ENCODE measurements at regions not wholly inside any gene's neighbourhood (a gene's known extent, or its start where the extent isn't known, plus 50 kb on each side); places are given as distances from the start of the nearest gene placed in this dataset.
"Not testable (repeated sequence)": the region's sequence is repeated elsewhere in the genome, so short reads cannot be mapped to it uniquely, and the experiment has no call there.

DNA sequence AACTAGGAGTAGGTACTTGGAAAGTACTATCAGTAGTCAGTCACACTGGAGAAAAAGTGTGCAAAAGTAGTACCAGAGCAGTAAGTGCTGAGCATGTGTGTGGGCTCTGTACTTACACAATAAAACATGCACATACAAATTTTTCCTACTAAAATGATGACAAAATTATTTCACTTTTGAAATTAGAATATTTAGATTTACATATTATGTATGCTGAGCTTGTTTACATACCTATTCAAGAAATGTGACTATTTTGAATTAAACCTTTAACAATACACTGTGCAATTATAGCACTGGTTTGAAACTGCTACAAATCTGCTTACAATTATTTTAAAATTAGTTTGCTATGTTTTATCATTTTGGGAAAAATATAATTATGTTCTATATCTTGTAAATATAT lies 2781.6 kb upstream of the PCDH20 start:
- DNase-seq (ENCODE audit: low read depth) = no peak

- DNase-seq (ENCODE audit: low read depth) = no peak
These were observed 2771.0 kb upstream of the PCDH20 start for GRCh38 chr13:64186503-64187250.

- no peak for DNase-seq (ENCODE audit: low read depth)
These were observed 2770.4 kb upstream of the PCDH20 start for GRCh38 chr13:64186071-64186470.

GRCh38 chr13:64180756-64181155 lies 2765.1 kb upstream of the PCDH20 start:
- DNase-seq (ENCODE audit: low read depth) = no peak

- DNase-seq (ENCODE audit: low read depth) = no peak
These were observed 2750.2 kb upstream of the PCDH20 start for GRCh38 chr13:64165826-64166225.

DNA sequence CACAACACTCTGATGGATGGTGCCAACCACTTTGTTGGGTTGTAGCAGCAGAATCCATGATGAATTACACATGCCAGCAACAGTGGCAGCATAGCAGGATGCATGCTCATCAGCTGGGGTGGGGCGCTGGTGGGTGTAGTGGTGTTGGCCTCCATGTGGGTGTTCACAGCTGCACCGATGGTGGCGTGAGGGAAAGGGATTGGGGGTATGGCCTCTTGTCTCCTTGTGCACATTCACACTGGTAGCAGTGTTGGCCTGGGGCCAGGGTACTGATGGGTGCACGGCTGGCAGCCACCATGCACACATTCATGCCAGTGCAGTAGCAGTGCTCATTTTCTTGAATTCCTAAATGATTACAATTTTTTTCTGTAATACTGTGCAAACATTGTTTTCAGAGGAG lies 2748.8 kb upstream of the PCDH20 start:
- DNase-seq (ENCODE audit: low read depth) = no peak

DNA sequence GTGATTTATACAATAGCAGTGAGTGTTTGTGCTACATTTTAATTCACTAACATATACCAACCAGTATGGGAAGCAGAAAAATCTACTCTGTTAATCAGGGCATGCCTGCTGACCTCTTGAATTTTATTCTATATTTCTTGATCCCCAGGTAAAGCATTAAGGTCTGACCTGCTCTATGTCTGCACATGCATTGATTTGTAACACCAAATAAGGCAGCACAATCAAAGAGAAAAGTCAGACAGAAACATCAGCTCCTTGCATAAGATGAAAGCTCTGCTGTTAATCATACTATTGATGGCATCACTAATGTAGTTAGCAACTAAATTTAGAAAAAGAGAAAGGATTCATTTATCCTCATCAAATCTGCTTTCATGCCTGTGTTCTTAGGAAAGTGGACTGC lies 2744.8 kb upstream of the PCDH20 start:
- no peak for DNase-seq (ENCODE audit: low read depth)

GRCh38 chr13:64158908-64159307 lies 2743.3 kb upstream of the PCDH20 start:
- DNase-seq (ENCODE audit: low read depth) = no peak

DNA sequence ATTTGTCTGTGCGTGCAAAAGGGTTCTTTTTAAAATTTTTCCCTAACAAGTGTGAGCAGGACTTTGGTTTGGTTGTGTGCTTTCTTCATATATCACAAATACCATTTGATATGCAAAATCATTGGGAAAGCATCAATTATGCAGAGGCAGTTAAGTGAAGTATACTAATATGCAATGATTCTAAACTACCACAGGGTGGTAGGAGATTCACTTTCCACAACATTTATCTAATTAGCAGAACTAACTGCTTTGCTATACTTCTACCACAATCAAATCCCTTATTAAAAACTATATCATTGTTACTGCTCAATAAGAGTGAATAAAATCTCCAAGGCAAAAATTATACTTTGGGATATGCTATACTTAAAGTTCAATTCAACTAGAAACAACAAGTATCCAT lies 2738.9 kb upstream of the PCDH20 start:
- no peak for DNase-seq (ENCODE audit: low read depth)

DNA sequence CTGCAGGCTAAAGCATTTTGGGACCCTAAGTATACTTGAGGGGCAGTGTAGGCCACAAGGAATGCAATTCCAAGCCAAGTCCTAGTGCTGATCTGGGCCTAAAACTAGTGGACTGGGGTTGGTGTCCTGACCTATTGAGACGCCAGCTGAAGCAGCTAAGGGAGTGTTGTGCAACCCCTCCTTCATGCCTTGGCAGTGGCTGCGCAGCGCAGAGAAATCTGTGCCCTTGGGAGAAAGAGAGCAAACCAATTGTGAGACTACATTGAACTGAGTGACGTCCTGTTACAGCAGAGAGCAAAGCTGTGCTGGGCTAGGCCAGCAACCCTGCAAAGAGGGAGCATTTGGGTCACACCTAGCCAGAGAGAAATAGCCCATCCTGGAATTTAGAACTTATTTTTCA lies 2715.0 kb upstream of the PCDH20 start:
- no peak for DNase-seq (ENCODE audit: low read depth)

DNA sequence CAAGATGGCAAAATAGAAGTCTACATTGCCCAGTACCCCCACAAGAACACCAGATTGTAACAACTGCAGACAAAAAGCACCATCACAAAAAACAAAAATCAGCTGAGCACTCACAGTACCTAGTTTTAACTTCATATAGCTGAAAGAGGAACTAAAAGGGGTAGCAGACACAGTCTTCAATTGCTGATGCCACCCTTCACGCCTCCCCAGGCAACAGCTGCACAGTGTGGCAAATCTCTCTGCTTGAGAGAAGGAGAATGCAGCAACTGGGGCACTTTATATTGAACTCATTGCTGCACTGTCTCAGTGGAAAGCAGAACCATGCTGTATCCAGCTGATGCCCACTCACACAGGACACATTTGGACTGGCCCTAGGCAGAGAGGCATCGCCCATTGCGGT lies 2714.5 kb upstream of the PCDH20 start:
- DNase-seq (ENCODE audit: low read depth) = no peak

GRCh38 chr13:64127856-64128255 lies 2712.2 kb upstream of the PCDH20 start:
- DNase-seq (ENCODE audit: low read depth) = no peak

DNA sequence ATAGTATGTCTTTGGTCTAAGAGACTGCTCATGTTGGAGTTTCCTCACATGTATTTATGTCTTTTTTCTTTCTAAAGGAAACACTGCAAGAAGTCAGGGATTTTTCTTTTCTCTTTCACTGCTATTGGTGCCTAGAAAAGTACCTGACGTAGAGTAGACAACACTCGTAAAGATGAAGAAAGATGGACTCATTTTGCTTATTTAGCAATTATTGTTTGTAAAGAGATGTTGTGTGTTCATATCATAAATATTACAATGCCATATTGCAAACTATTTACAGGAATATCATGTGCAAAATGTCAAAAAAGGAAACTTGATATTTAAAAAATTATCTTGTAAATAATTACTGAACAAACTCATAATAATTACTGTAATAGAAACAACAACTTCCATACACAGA lies 2711.5 kb upstream of the PCDH20 start:
- no peak for DNase-seq (ENCODE audit: low read depth)

DNA sequence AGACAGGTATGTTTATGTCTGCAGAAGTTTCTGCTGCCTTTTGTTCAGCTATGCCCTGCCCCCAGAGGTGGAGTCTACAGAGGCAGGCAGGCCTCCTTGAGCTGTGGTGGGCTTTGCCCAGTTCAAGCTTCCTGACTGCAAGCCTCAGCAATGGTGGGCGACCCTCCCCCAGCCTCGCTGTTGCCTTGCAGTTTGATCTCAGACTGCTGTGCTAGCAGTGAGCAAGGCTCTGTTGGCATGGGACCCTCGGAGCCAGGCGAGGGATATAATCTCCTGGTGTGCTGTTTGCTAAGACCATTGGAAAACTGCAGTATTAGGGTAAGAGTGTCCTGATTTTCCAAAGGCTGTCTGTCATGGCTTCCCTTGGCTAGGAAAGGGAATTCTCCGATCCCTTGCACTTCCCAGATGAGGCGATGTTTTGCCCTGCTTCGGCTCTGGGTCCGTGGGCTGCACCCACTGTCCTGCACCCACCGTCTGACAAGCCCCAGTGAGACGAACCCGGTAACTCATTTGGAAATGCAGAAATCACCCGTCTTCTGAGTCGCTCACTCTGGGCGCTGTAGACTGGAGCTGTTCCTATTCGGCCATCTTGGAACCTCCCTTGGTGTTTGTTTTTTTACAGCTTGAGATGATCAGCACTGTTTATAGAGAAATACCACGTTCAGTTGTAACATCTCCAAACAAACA lies 2705.5 kb upstream of the PCDH20 start:
- not testable (repeated sequence) for DNase-seq (ENCODE audit: low read depth)

DNA sequence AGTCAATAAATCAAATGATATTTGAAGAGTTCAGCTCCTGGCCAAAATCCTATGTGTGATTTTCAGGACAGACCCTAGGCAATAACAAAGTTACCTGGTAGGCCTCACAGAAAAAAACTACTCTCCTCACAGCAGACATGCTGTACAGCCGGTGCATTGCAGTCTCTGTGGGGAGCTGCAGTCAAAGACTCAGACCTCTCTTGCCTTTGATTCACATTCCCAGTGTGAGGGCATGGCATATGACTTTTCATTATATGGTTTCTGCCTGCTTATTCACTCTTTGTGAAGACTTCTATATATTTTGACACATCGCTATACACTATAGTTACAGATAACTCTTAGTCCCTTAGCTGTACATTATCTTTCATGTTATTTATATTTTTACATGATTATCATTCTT lies 2684.3 kb upstream of the PCDH20 start:
- DNase-seq (ENCODE audit: low read depth) = no peak

DNA sequence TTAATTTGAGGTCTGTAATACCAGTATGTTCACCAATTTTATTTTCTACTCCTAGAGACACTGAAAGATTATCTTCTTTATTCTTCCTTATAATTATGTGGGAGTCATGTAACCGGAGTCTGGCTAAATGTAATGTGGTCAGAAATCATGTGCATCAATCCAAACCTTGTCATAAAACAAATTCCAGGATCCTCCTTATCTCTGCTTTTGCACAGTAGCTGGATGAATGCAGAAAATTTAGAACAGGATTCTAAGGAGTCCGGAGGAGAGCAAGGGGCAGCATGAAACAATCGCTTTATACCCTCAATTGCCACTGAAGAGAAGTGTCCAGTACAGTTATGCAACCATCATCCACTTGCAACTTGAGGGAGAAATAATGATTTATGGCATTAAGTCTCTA lies 2674.7 kb upstream of the PCDH20 start:
- no peak for DNase-seq (ENCODE audit: low read depth)

GRCh38 chr13:64088491-64088890 lies 2672.8 kb upstream of the PCDH20 start:
- no peak for DNase-seq (ENCODE audit: low read depth)

DNA sequence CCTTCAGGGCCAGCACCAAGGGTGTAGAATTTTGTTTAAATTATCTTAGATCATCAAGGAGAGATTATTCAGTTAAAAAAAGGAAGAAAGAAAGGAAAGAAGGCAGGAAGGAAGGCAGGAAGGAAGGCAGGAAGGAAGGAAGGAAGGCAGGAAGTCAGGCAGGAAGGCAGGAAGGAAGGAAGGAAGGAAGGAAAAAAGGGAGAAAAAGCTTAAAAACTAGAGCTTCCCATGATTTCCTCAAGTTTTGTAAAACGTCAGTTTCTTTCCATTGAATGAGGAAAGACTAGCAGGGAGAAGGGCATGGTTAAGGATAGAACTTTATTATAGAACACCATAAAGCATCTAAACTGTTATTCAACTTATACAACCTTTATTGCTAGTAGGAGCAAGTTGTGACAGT lies 2672.0 kb upstream of the PCDH20 start:
- DNase-seq (ENCODE audit: low read depth) = no peak

GRCh38 chr13:64083811-64084210 lies 2668.2 kb upstream of the PCDH20 start:
- DNase-seq (ENCODE audit: low read depth) = no peak

DNA sequence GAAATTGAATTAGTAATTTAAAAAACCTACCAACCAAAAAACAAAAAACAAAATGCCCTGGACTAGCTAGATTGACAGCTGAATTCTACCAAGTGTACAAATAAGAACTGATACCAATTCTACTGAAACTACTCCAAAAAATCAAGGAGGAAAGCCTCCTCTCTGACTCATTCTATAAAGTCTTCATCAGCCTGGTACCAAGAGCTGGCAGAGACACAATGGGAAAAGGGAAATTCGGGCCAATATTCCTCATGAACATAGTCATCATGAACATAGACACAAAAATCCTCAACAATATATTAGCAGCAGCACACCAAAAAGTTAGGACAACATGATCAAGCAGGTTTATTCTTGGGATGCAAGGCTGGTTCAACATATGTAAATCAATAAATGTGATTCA lies 2667.7 kb upstream of the PCDH20 start:
- DNase-seq (ENCODE audit: low read depth) = no peak

GRCh38 chr13:64078480-64078936 lies 2662.9 kb upstream of the PCDH20 start:
- DNase-seq (ENCODE audit: low read depth) = no peak

GRCh38 chr13:64078025-64078424 lies 2662.4 kb upstream of the PCDH20 start:
- no peak for DNase-seq (ENCODE audit: low read depth)

DNA sequence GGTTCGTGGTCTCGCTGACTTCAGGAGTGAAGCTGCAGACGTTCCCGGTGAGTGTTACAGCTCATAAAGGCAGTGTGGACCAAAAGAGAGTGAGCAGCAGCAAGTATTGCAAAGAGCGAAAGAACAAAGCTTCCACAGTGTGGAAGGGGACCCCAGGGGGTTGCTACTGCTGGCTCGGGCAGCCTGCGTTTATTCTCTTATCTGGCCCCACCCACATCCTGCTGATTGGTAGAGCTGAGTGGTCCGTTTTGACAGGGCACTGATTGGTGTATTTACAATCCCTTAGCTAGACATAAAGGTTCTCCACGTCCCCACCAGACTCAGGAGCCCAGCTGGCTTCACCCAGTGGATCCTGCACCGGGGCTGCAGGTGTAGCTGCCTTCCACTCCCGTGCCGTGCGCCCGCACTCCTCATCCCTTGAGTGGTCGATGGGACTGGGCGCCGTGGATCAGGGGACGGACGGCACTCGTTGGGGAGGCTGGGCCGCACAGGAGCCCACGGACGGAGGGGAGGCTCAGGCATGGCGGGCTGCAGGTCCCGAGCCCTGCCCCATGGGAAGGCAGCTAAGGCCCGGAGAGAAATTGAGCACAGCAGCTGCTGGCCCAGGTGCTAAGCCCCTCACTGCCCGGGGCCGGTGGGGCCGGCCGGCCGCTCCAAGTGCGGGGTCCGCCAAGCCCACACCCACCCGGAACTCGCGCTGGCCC lies 2661.6 kb upstream of the PCDH20 start:
- DNase-seq (ENCODE audit: low read depth) = not testable (repeated sequence)
